Astrocyte of the spinal cord (primary cell): ENCODE measurements at regions not wholly inside any gene's neighbourhood (a gene's known extent, or its start where the extent isn't known, plus 50 kb on each side); places are given as distances from the start of the nearest gene placed in this dataset.

Experiments
- DNase-seq: peaks from one replicate; pipeline ENCODE4 v3.0.0; 2011; ENCODE audit warnings: low read depth, low spot score
- H3K4me3 ChIP-seq: 2 replicates; pipeline ENCODE4 v1.5.1; 2011; ENCODE audit warnings: low read depth, mild to moderate bottlenecking, low read length, moderate library complexity
- in situ Hi-C: cut with HindIII; loops from 2 replicates; pipeline ENCODE4 v1.10.0; 2017; ENCODE audit warnings: low sequenced_read_pairs
- TF ChIP-seq, protein P1 (sequence below): IDR thresholded peaks from 2 replicates; pipeline ENCODE4 v1.5.1; 2012; ENCODE audit warnings: low read depth, mild to moderate bottlenecking, low read length, inconsistent platforms

DNA sequence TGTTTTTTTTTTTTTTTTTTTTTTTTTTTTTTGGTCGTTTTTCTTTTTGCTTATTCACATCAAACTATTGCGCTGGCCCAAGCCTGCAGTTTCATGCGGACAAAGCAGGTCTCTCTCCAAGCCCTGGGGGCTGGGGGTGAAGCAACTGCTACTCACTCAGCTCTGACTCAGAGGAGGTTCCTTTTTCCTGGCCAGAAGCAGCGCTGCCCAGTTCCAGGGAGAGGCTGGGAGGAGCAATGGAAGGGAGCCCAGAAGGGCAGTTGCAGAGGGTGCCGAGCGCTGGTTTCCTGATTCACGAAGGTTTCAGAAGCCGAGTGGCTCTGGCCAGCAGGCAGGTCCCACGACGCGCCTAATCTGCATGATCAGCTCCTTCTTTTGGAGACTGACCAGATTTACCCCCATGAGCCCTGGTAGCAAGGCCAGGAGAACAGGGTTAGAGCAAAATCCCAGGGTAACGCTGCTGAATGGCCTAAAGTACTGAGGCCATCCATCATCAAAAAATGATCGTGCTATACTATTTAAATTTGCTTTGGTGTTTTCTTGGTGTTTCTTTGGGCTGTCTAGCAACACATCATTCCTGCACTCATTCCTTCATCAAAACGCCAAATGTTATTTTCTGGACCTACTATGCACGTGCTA is 144.7 kb upstream of the SOX9 start:
- peak; percentile 96 for DNase-seq
- TF ChIP-seq, protein P1, sequence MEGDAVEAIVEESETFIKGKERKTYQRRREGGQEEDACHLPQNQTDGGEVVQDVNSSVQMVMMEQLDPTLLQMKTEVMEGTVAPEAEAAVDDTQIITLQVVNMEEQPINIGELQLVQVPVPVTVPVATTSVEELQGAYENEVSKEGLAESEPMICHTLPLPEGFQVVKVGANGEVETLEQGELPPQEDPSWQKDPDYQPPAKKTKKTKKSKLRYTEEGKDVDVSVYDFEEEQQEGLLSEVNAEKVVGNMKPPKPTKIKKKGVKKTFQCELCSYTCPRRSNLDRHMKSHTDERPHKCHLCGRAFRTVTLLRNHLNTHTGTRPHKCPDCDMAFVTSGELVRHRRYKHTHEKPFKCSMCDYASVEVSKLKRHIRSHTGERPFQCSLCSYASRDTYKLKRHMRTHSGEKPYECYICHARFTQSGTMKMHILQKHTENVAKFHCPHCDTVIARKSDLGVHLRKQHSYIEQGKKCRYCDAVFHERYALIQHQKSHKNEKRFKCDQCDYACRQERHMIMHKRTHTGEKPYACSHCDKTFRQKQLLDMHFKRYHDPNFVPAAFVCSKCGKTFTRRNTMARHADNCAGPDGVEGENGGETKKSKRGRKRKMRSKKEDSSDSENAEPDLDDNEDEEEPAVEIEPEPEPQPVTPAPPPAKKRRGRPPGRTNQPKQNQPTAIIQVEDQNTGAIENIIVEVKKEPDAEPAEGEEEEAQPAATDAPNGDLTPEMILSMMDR = no peak
- in situ Hi-C loops = no loop called here
- no peak overlapping the region for H3K4me3 ChIP-seq

DNA sequence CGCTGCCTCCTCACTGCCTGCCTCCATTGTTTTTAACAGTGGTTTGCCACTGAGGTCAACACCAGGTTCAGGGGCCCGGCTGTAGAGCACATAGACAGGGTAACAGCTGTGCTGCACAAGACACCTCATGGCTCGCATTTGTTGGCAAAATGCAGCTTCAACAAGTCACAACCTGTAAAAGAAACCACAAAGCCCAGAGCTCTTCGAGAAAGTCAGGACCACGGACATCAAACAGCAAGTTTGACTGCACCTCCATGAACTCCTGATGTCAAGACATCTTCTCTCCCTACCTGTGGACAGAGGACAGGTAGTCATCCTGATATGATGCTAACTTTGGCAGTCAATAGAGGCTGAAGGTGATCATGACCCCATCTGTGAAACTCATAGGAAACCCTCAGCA is 142.4 kb upstream of the SOX9 start:
- H3K4me3 ChIP-seq = no peak overlapping the region
- TF ChIP-seq, protein P1 = no peak
- no peak for DNase-seq
- in situ Hi-C loops = no loop called here

DNA sequence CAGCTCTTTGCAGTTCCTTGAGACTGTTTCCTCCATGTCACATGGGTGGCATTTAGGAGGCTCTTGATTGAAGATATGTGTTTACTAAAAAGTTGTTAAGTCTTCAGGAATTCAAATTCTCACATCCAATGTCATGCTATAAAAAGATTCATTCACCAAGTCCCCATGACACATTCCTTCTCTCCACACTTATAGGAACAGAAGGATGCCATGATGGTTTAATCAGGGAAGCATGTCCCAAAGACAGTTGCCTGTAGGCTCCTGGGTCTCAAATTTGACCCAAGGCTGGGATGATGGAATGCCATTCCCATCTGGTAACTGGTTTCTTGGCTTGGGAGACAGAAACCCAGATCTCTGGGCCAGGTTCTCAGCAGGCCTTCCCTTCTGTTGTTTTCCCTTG is 140.6 kb upstream of the SOX9 start:
- TF ChIP-seq, protein P1 = no peak
- DNase-seq = no peak
- in situ Hi-C loops = no loop called here
- H3K4me3 ChIP-seq = no peak overlapping the region

DNA sequence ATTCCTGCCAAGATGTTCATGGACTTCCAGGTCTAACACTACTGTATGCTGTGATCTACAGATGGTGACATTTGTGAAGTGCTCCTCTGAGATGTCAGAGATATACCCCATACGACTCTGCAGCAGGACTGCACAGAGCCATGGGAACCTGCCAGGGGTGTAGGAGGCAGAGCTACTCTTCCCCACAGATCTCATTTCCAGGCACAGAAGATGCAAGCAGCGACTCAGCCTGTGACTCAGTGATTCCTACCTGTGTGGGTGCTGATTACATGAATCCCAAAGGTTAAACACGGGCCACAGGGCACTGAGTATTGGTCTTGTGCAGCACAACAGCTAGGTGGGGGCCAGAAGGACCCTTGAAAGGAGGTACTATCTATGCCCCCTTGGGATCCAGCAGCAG is 137.0 kb upstream of the SOX9 start:
- DNase-seq = no peak
- H3K4me3 ChIP-seq = no peak overlapping the region
- TF ChIP-seq, protein P1 = no peak
- in situ Hi-C loops = no loop called here

DNA sequence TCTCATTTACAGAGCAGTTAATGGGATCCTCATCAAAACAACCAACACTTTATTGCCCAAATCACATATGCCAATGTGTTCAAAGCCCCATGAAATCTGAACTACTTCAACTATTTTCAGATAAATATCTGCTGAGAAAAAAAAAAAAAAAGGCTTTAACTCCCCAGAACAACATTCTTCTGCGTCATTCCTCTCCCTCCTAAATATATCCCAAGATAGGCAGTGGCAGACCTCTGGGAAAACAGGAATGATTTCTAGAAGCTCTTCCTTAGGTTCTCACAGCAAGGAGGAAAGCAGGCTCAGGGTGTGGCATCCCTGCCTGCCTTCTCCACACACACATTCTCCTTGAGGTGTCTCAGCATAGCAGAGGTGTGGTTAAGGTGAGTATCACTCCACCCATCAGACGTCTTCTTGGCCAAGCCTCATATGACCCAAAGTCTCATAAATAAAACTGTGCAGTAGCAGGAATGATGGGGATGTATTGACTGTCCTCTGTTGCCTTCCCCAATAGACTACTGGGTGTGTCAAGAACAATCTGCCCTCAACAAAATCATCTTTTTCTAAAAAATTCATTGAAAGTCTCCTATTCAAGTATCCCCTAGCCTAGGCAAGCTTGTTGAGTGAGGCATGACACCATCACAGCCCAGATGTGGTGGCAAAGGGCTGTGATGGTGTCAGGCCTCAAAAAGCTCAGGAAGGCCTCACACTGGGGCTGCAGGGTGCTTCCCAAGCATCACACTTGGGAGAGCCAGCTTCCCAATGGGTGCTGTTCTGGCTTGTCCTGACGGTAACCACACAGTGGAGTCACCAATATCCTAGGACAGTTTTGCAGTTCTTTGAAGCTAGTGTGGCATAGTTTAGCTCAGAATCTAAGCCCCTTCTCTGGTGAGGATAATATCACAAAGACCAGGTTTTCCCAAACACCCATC is 135.4 kb upstream of the SOX9 start:
- in situ Hi-C loops = no loop called here
- no peak overlapping the region for H3K4me3 ChIP-seq
- TF ChIP-seq, protein P1 = no peak
- DNase-seq = no peak

DNA sequence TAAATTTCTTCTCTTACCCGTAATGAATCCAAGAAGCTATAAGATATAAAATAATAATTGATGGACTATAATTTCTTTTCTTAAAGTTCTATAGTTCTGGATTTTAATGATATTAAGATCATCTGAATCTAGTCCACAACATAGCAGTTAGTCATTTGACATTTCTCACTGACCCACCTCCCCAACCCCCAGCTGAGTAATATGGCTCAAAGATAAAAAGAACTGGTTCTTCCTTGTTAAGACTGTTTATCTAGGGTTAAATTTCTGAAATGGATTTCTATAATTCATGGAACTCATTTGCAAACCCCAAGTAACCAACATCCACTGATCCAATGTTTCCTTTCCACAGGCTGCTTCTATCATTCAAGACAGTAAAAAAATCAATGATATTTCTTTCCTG is 133.9 kb upstream of the SOX9 start:
- in situ Hi-C loops = no loop called here
- TF ChIP-seq, protein P1 = no peak
- H3K4me3 ChIP-seq = no peak overlapping the region
- peak; percentile 9 for DNase-seq
